ENCODE measurements at regions not wholly inside any gene's neighbourhood (a gene's known extent, or its start where the extent isn't known, plus 50 kb on each side); places are given as distances from the start of the nearest gene placed in this dataset.

GRCh38 chr9:14442956-14443355 is 129.0 kb upstream of the NFIB start:
- no peak overlapping the region for H3K27ac ChIP-seq (ENCODE audit: low read depth, low read length)
- H3K9ac ChIP-seq (replicated peaks in 1 of 4; ENCODE audit: extremely low read depth in 1 of 4, low read depth in 3 of 4, low read length in 3 of 4) = no peak overlapping the region
- no peak overlapping the region for H3K4ac ChIP-seq (replicated peaks; ENCODE audit: insufficient read length, low read depth, low read length)
- DNase-seq (ENCODE audit: low read depth in 1 of 2, low spot score in 2 of 2) (no peak), FAIRE-seq (no peak)
- no peak for TF ChIP-seq TCF12 (IDR thresholded peaks at IDR 0.05; ENCODE audit: low read depth, low read length)
- TF ChIP-seq RFX5 (IDR thresholded peaks at IDR 0.05; ENCODE audit: borderline replicate concordance, low read depth, low read length) = no peak
- TF ChIP-seq, protein P1, sequence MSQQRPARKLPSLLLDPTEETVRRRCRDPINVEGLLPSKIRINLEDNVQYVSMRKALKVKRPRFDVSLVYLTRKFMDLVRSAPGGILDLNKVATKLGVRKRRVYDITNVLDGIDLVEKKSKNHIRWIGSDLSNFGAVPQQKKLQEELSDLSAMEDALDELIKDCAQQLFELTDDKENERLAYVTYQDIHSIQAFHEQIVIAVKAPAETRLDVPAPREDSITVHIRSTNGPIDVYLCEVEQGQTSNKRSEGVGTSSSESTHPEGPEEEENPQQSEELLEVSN (IDR thresholded peaks at IDR 0.05) = no peak
- TF ChIP-seq HDAC6 (IDR thresholded peaks at IDR 0.05; ENCODE audit: low read depth, low read length) = no peak
- WGBS, 2 experiments (ENCODE audit: extremely low coverage in 1 of 2, insufficient coverage in 1 of 2, insufficient read length in 1 of 2, insufficient replicate concordance in 2 of 2, low coverage in 1 of 2, low lambda C conversion rate in 2 of 2, missing lambda C conversion rate in 1 of 2) = 70% methylated on average over 6 of the region's 6 CpGs; no CpG with 5 or more reads in 1 of the 2 experiments
- H3K9me3 ChIP-seq (ENCODE audit: insufficient read depth in 2 of 2, low read depth in 1 of 2, low read length in 1 of 2) = no peaks in the 10 kb centered on the region
- H4K8ac ChIP-seq (ENCODE audit: extremely low read depth, insufficient read depth, low read length) = no peak overlapping the region
- H3K4me3 ChIP-seq (ENCODE audit: extremely low read depth in 1 of 4, insufficient read depth in 2 of 4, low read depth in 3 of 4, low read length in 4 of 4) = no peak overlapping the region
- no peak overlapping the region for H3K18ac ChIP-seq (ENCODE audit: extremely low read depth, low read length)
- H3K4me2 ChIP-seq (ENCODE audit: insufficient read depth in 1 of 2, low read depth in 2 of 2, low read length in 2 of 2) = no peak overlapping the region
- H4K5ac ChIP-seq (ENCODE audit: insufficient read length, low read depth, low read length) = no peak overlapping the region
- POLR2A ChIA-PET (ENCODE audit: partially characterized antibody) = no interaction called here
- no peaks in the 10 kb centered on the region for H3K4me1 ChIP-seq (replicated peaks in 1 of 4; ENCODE audit: control insufficient read depth in 3 of 4, insufficient read depth in 4 of 4, low read length in 3 of 4)
- no peaks in the 10 kb centered on the region for H3K36me3 ChIP-seq (ENCODE audit: control insufficient read depth in 2 of 4, insufficient read depth in 4 of 4, low read length in 3 of 4)
- H3K79me1 ChIP-seq (ENCODE audit: low read depth, low read length) = no peaks in the 10 kb centered on the region
- no peak overlapping the region for H3K14ac ChIP-seq (ENCODE audit: insufficient read length)
- H2BK15ac ChIP-seq (ENCODE audit: low read length) = no peak overlapping the region
- H4K20me1 ChIP-seq (replicated peaks in 1 of 2; ENCODE audit: control insufficient read depth in 1 of 2, insufficient read depth in 2 of 2, low read length in 2 of 2) = no peaks in the 10 kb centered on the region
- H2BK120ac ChIP-seq (replicated peaks; ENCODE audit: low read depth, low read length) = no peak overlapping the region
- no peak overlapping the region for H2AK5ac ChIP-seq (ENCODE audit: low read depth, low read length)
- no peak overlapping the region for H3K23ac ChIP-seq (ENCODE audit: insufficient read length)
- no peaks in the 10 kb centered on the region for H3K79me2 ChIP-seq (ENCODE audit: control insufficient read depth in 1 of 2, insufficient read depth in 2 of 2, low read length in 2 of 2)
- no peak overlapping the region for H4K91ac ChIP-seq (replicated peaks; ENCODE audit: insufficient read length, low read length)
- no peak overlapping the region for H2BK12ac ChIP-seq (ENCODE audit: low read depth, low read length)
- H2BK20ac ChIP-seq (ENCODE audit: low read length) = no peak overlapping the region
- H3K27me3 ChIP-seq (replicated peaks in 1 of 4; ENCODE audit: control insufficient read depth in 3 of 4, extremely low read depth in 1 of 4, insufficient read depth in 3 of 4, low read length in 3 of 4) = no peaks in the 10 kb centered on the region
- H2AFZ ChIP-seq (ENCODE audit: low read length) = no peak overlapping the region
- no peak overlapping the region for H2BK5ac ChIP-seq (ENCODE audit: low read depth, low read length)
- H3K56ac ChIP-seq (replicated peaks; ENCODE audit: insufficient read length, low read depth, low read length) = no peak overlapping the region
- H3K23me2 ChIP-seq (ENCODE audit: low read depth, low read length) = no peaks in the 10 kb centered on the region
- CTCF ChIA-PET (ENCODE audit: partially characterized antibody) = interaction anchor here (0.6 to 8.5 kb wide), 45 partner anchors 8 to 873 kb away, joined by 3 to 85 read pairs (median 4); partner anchors contain the start of gene CER1
